Activated naive CD4-positive, alpha-beta T cell treated with anti-CD3 and anti-CD28 coated beads, Interleukin-2, amount 50 U/mL, for 24 hours (primary cell): ENCODE measurements at regions not wholly inside any gene's neighbourhood (a gene's known extent, or its start where the extent isn't known, plus 50 kb on each side); places are given as distances from the start of the nearest gene placed in this dataset.

Experiments used
- H3K27ac Mint-ChIP-seq: one replicate; pipeline ENCODE4 v1.8.0; 2021; ENCODE audit warnings: mild to moderate bottlenecking, mixed read lengths
- H3K27me3 Mint-ChIP-seq: one replicate; pipeline ENCODE4 v1.8.0; 2021; ENCODE audit warnings: mixed read lengths
- H3K36me3 Mint-ChIP-seq: one replicate; pipeline ENCODE4 v1.8.0; 2021; ENCODE audit warnings: mixed read lengths
- H3K4me1 Mint-ChIP-seq: one replicate; pipeline ENCODE4 v1.8.0; 2021; ENCODE audit warnings: mixed read lengths
- H3K4me3 Mint-ChIP-seq: one replicate; pipeline ENCODE4 v1.8.0; 2021; ENCODE audit warnings: mild to moderate bottlenecking, mixed read lengths
- H3K9me3 Mint-ChIP-seq: one replicate; pipeline ENCODE4 v1.8.0; 2021; ENCODE audit warnings: mixed read lengths

DNA sequence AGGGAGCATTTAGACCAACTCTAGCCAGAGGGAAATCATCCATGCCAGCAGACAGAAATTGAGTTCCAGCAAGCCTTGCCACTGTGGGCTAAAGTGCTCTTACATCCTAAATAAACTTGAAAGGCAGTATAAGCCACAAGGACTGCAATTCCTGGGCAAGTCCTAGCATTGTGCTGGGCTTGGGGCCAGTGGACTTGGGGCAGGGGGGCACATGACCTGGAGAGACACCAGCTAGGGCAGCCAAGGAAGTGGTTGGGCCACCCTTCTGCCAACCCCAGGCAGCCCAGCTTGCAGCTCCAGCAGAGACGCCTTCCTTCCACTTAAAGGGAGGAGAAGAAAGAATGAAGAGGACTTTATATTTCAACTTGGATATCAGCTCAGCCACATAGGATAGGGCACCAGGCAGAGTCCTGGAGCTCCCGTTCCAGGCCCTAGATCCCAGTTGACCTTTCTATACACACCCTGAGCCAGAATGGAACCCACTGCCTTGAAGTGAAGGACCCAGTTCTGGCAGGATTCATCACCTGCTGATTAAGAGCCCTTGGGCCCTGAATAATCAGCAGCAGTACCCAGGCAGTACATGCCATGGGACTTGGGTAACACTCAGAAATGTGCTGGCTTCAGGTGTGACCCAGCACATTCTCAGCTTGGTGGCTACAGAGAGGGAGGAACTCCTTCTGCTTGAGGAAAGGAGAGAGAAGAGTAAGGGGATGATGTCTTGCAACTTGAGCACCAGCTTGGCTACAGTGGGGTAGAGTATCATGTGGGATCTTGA is 153.0 kb downstream of the GNAI1 start:
- H3K4me1 Mint-ChIP-seq, result no peaks in the 10 kb centered on the region

DNA sequence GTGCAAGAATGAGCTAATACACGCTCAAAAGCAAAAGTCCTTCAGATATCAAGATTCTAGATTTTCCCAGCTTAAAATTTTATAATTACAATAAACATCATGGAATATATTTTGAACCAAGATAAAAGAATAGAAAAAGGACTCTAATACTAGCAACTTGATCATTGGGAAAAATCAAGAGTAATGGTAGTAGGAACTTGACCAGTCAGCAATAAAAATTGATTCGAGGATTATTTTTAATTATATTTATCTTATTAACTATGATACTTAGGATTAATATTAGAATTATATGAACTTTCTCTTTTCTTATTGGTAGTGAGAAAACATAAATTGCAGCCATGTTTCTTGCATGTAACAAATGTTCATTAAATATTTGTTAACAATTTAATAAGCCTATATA is 152.0 kb downstream of the GNAI1 start:
- Mint-ChIP-seq H3K36me3 (no peaks in the 10 kb centered on the region), H3K4me1 (no peaks in the 10 kb centered on the region), H3K4me3 (no peak overlapping the region), H3K27ac (no peak overlapping the region), H3K27me3 (no peaks in the 10 kb centered on the region), H3K9me3 (peaks cover 9% of the 10 kb centered on the region)

More for the DNA sequence above, 153.0 kb downstream of the GNAI1 start:
- Mint-ChIP-seq H3K36me3 (no peaks in the 10 kb centered on the region), H3K9me3 (peaks cover 5% of the 10 kb centered on the region), H3K4me3 (no peak overlapping the region), H3K27ac (no peak overlapping the region), H3K27me3 (no peaks in the 10 kb centered on the region)

DNA sequence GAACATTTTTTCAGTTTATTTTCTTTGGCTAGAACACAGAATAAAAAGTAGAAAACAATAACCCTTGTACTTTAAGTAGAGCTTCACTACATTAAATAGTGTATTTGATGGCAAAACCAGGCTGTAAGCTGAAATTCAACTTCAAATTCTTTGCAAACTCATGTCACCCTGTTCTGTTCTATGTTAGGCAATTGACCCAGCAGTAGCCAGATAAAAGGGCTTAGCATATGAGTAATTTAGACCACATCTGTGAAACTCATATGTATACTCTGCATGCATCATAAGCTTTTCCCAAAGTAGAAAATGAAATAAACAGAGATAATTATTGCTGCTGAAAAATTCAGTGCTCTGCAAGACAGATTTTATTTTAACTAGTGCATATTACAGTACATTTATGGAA is 150.2 kb downstream of the GNAI1 start:
- no peaks in the 10 kb centered on the region for H3K4me1 Mint-ChIP-seq
- no peaks in the 10 kb centered on the region for H3K36me3 Mint-ChIP-seq
- H3K4me3 Mint-ChIP-seq, result no peak overlapping the region

DNA sequence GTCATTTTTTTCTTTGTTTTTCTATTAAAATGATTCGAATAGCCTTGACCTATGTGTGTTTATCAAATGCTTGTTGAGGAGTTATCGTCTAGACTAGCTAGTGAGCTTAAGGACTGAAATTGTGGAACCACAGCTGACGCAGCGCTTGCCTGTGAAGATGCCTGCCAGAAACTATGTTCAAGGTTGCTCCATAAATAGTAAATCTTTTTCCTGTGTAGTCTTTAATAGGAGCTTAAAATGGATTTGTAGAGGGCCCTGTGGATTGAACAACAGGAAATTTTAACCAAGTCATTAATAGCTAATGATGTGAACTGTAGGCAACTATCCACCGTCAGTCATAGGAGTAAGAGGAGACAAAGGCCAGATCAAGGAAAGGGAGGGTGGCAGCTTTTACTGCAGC is 145.1 kb downstream of the GNAI1 start:
- Mint-ChIP-seq H3K4me3 (no peak overlapping the region), H3K27me3 (no peaks in the 10 kb centered on the region), H3K27ac (no peak overlapping the region), H3K9me3 (peaks cover 6% of the 10 kb centered on the region), H3K4me1 (no peaks in the 10 kb centered on the region), H3K36me3 (no peaks in the 10 kb centered on the region)

More for the DNA sequence above, 150.2 kb downstream of the GNAI1 start:
- H3K27me3 Mint-ChIP-seq, result no peaks in the 10 kb centered on the region
- H3K9me3 Mint-ChIP-seq, result peaks cover 11% of the 10 kb centered on the region
- no peak overlapping the region for H3K27ac Mint-ChIP-seq

DNA sequence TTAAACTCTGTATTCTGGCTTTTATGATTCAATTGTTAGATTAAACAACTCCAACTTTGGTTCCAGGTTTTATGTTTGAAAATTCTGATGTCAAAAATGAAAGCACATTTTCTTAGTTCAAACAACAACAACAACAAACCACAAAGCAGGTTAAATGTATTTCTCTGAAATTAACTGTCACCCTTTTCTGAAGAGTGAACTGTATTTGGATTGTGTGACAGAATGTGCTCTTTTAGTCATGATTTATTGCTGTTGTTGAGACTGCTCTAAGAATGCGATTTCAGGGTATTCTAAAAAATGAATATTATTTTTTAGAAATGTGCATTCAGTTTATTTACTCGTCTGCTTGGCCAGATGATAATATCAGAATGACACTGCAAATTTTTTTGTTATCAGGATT is 144.1 kb downstream of the GNAI1 start:
- Mint-ChIP-seq H3K27ac (no peak overlapping the region), H3K4me1 (no peaks in the 10 kb centered on the region), H3K27me3 (no peaks in the 10 kb centered on the region), H3K36me3 (no peaks in the 10 kb centered on the region), H3K4me3 (no peak overlapping the region), H3K9me3 (peaks cover 6% of the 10 kb centered on the region)

DNA sequence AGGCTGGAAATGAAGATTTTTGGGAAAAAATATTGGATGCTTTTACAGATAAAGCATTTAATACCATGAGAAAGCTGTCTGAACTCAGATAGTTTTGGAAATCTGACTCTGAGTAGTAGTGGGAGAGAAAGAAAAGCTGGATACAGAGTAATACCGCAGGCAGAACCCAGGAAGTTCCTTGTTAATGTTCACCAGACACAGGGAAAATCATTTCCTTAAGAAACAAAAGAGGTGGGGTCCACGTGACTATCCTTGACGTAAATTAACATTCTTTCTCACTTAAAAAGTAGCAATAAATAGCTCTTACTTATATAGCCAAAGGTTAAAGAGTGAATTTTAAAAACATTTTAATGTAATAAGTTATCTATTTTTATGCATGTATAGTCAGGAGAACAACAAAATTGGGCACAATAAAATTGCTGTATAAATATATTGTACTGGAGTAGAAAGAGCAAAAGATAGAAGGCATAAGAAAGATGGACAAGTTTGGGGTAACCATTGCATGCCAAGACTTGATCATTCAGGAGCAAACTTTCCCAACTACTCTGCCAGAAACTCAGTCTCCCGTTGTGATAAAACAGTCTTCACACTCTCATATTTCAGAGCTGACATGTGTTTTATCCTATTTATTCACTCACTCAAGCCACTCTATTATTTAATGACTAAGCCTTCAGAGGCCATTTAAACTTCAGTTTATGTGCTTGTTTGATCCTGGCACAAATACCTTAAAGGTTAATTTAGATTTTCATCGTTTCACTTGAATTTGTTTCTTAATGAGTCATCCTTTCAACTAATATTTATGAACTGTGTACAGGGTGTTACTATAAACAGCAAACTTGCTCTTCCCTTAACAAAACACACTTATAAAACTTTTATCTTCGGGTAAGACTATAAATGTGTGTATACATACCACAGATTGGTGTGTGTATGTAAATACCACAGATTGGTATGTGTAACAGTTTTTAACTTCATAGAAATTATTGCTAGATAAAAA is 143.1 kb downstream of the GNAI1 start:
- H3K4me1 Mint-ChIP-seq, result no peaks in the 10 kb centered on the region
- H3K36me3 Mint-ChIP-seq, result no peaks in the 10 kb centered on the region
- H3K27me3 Mint-ChIP-seq, result no peaks in the 10 kb centered on the region
- peaks cover 6% of the 10 kb centered on the region for H3K9me3 Mint-ChIP-seq
- H3K4me3 Mint-ChIP-seq, result no peak overlapping the region
- H3K27ac Mint-ChIP-seq, result no peak overlapping the region
